HUES48 (cell line): ENCODE measurements at regions not wholly inside any gene's neighbourhood (a gene's known extent, or its start where the extent isn't known, plus 50 kb on each side); places are given as distances from the start of the nearest gene placed in this dataset.

Source experiments
- H3K27ac ChIP-seq: one replicate; pipeline ENCODE4 v1.7.0; 2013; ENCODE audit warnings: low read depth, low read length, inconsistent platforms
- H3K27me3 ChIP-seq: 2 replicates; pipeline ENCODE4 v1.6.1; 2013; ENCODE audit warnings: mild to moderate bottlenecking, low read length; ENCODE audit not compliant: control insufficient read depth, insufficient read depth
- H3K36me3 ChIP-seq: 2 replicates; pipeline ENCODE4 v1.6.1; 2013; ENCODE audit warnings: low read length; ENCODE audit not compliant: control insufficient read depth, insufficient read depth
- H3K4me1 ChIP-seq: 2 replicates; pipeline ENCODE4 v1.6.1; 2013; ENCODE audit warnings: mild to moderate bottlenecking, low read length; ENCODE audit not compliant: control insufficient read depth, insufficient read depth
- H3K4me3 ChIP-seq: 2 replicates; pipeline ENCODE4 v1.5.1; 2013; ENCODE audit warnings: mild to moderate bottlenecking, low read depth, low read length
- H3K9ac ChIP-seq: 2 replicates; pipeline ENCODE4 v1.6.1; 2013; ENCODE audit warnings: mild to moderate bottlenecking, low read depth, low read length, moderate library complexity
- H3K9me3 ChIP-seq: 2 replicates; pipeline ENCODE4 v1.6.1; 2013; ENCODE audit warnings: low read length; ENCODE audit not compliant: control insufficient read depth, insufficient read depth

GRCh38 chr1:37107153-37107907 is 73.0 kb upstream of the GRIK3 start:
- H3K27me3 ChIP-seq: no peaks in the 10 kb centered on the region; the same call in 1 of the 2 replicates
- H3K27ac ChIP-seq: no peak overlapping the region
- H3K9ac ChIP-seq: no peak overlapping the region
- no peak overlapping the region for H3K4me3 ChIP-seq
- H3K9me3 ChIP-seq: no peaks in the 10 kb centered on the region
- no peaks in the 10 kb centered on the region for H3K36me3 ChIP-seq
- no peaks in the 10 kb centered on the region for H3K4me1 ChIP-seq

DNA sequence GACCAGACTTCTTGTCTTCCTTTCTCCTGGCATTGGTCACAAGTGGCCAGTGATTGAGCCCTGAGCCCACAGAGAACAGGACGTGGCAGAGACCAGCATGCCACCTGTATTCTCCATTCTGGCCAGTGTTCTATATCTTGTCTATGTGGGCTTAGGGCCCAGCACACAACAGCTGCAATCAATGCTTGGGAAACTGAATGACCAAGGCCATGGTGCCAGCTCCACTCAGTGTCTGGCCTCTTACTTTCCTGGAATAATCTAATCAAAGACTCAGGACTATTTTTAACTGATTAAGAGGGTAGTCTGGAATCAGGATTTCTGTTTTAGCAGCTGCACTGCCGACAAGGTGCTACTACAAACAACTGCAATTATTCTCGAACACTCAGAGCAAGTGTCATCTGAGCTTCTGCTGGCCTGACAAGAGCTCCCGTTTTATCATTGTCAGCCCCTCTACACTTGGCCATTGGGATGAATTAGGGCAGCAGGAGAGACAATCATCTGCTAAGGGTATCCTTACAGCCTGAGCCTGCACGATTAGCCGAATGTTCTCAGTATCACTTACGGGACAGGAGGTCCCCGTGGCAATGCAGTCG is 74.4 kb upstream of the GRIK3 start:
- H3K27ac ChIP-seq: no peak overlapping the region
- no peaks in the 10 kb centered on the region for H3K4me1 ChIP-seq
- no peak overlapping the region for H3K4me3 ChIP-seq
- H3K27me3 ChIP-seq: no peaks in the 10 kb centered on the region
- no peaks in the 10 kb centered on the region for H3K36me3 ChIP-seq
- no peak overlapping the region for H3K9ac ChIP-seq
- no peaks in the 10 kb centered on the region for H3K9me3 ChIP-seq

- H3K4me1 ChIP-seq: no peaks in the 10 kb centered on the region
- H3K27me3 ChIP-seq: no peaks in the 10 kb centered on the region
- no peak overlapping the region for H3K9ac ChIP-seq
- H3K27ac ChIP-seq: no peak overlapping the region
- H3K4me3 ChIP-seq: no peak overlapping the region
- no peaks in the 10 kb centered on the region for H3K9me3 ChIP-seq
- no peaks in the 10 kb centered on the region for H3K36me3 ChIP-seq
Observed at GRCh38 chr1:37112430-37112829, 78.1 kb upstream of the GRIK3 start.

DNA sequence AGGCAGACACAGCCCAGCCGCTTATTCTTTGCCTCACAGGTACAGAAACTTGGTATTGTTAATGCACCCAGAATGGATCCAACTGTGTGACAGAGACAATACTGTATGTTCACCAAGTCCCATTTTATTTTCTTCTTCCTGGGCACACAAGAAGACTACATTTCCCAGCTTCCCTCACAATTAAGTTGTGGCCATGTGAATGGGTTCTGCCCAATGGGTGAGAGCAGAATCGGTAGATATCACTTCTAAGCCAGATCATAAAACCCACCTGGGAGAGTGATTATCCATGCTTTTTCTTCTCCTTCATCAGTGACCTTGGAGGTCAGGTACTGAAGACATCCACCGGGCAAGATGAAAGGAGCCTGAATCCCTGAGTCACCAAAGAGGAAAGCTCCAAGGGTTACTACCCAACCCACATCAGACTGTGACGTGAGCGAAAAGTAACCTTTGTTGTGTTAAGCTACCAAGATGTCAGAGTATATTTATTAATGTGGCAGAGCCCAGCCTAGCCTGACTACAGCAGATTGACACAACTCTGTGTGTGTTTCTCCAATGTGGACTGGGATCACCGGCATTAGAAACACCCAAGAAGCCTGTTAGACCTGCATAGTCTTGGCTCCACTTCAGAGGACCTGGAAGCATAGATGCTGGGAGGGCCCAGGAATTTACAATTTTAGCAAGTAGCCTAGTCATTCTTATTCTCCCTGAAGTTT is 79.1 kb upstream of the GRIK3 start:
- Histone ChIP-seq H3K27ac (no peak overlapping the region), H3K27me3 (no peaks in the 10 kb centered on the region), H3K4me1 (no peaks in the 10 kb centered on the region), H3K9me3 (no peaks in the 10 kb centered on the region), H3K9ac (no peak overlapping the region), H3K36me3 (no peaks in the 10 kb centered on the region), H3K4me3 (no peak overlapping the region)

DNA sequence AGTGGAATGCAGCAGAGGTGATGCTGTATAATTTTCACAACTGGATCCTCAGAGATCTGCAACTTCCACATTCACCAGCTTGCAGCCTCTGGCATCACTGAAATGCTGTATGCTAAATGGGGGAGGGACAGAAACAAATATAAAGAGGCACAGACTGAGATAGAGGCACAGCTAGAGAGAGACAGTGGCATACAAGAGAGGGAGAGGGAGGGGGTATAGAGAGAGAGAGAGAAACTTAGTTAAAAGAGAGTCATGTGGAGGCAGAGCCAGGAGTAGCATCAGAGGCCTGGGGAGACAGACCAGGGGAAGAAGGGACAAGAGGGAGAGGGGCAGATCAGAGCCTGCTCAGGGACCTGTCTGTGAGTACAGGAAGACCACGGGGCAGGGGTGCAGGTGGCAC is 84.5 kb upstream of the GRIK3 start:
- Histone ChIP-seq H3K9ac (no peak overlapping the region), H3K9me3 (no peaks in the 10 kb centered on the region), H3K4me1 (no peaks in the 10 kb centered on the region), H3K27me3 (no peaks in the 10 kb centered on the region), H3K4me3 (no peak overlapping the region), H3K36me3 (no peaks in the 10 kb centered on the region), H3K27ac (no peak overlapping the region)

DNA sequence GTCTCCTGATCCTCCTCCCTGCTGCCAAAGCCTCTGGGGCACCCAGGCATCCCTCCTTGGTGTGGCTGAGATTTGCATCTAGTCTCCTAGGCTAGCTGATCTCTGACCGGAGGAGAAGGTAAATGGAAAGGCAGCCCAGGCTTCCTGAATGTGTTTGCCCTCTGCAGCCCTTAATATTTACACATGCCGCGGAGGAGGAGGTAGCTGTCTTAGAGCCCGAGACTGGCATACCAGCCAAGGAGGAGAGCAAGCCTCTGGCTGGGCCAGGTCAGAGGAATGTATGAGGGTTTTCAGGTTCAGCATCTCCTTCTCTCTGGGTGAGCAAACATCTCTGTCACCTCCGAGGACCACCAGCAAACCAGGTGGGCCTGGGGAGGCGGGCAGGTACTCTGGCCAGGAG is 86.0 kb upstream of the GRIK3 start:
- Histone ChIP-seq H3K9me3 (no peaks in the 10 kb centered on the region), H3K4me3 (no peak overlapping the region), H3K27me3 (no peaks in the 10 kb centered on the region), H3K4me1 (no peaks in the 10 kb centered on the region), H3K9ac (no peak overlapping the region), H3K36me3 (no peaks in the 10 kb centered on the region), H3K27ac (no peak overlapping the region)

GRCh38 chr1:37123276-37124115 is 89.2 kb upstream of the GRIK3 start:
- Histone ChIP-seq H3K9me3 (no peaks in the 10 kb centered on the region), H3K27me3 (no peaks in the 10 kb centered on the region), H3K4me3 (no peak overlapping the region), H3K4me1 (no peaks in the 10 kb centered on the region), H3K36me3 (no peaks in the 10 kb centered on the region), H3K9ac (no peak overlapping the region), H3K27ac (no peak overlapping the region)

GRCh38 chr1:37124501-37124900 is 90.2 kb upstream of the GRIK3 start:
- Histone ChIP-seq H3K9me3 (no peaks in the 10 kb centered on the region), H3K4me3 (no peak overlapping the region), H3K27me3 (no peaks in the 10 kb centered on the region), H3K4me1 (no peaks in the 10 kb centered on the region), H3K36me3 (no peaks in the 10 kb centered on the region), H3K27ac (no peak overlapping the region), H3K9ac (no peak overlapping the region)

DNA sequence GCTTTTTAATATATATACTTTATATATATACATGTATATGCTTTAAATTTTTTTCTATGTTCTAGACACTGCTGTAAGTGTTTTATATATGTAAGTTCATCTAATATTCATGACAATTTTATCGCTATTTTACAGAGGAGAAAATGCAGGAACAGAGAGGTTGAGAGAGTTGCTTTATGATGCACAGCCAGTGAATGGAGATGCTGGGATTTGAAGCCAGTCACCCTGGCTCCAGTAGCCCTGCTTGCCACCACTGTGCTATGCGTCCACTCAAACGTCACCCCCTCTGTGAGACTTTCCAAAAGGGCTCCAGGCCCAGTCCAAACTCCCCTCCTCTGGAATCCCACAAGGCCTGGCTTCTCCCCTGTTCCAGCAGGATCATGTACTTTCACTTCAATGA is 91.0 kb upstream of the GRIK3 start:
- Histone ChIP-seq H3K36me3 (no peaks in the 10 kb centered on the region), H3K4me1 (no peaks in the 10 kb centered on the region), H3K27ac (no peak overlapping the region), H3K9ac (no peak overlapping the region), H3K4me3 (no peak overlapping the region), H3K9me3 (no peaks in the 10 kb centered on the region), H3K27me3 (no peaks in the 10 kb centered on the region)

DNA sequence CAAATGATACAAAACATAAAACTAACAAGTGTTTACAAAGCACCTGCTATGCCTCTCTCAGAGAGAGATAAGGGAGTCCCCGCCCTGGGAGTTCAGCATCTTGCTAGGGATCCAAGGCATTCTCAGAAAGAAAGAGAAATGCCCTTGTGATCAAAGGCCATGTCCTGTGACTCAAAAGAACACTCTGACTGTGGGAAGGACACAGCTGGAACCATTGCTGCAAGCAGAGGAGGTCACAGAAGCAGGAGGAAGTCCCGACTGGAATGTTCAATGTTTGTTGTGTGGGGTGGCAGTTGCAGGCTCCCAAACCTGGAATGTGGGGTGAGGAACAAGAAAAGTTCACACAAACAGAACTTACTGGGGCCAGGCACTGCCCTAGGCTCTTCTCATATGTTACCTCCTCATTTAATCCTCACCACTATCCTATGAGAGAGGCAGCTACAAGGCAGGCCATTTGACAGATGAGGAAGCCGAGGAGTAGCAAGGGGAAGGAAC is 93.0 kb upstream of the GRIK3 start:
- Histone ChIP-seq H3K4me1 (no peaks in the 10 kb centered on the region), H3K9ac (no peak overlapping the region), H3K36me3 (no peaks in the 10 kb centered on the region), H3K9me3 (no peaks in the 10 kb centered on the region), H3K27me3 (no peaks in the 10 kb centered on the region), H3K4me3 (no peak overlapping the region), H3K27ac (no peak overlapping the region)
